MM.1S (cell line): ENCODE measurements at regions not wholly inside any gene's neighbourhood (a gene's known extent, or its start where the extent isn't known, plus 50 kb on each side); places are given as distances from the start of the nearest gene placed in this dataset.

Experiments
- DNase-seq: peaks from one replicate; pipeline ENCODE4 v3.0.0-alpha.2; 2015
- H2AFZ ChIP-seq: fragments of 300-600 bp; sonication (generic); 2 replicates; pipeline ENCODE4 v1.6.0; 2016; ENCODE audit warnings: antibody characterized with exemption, low read length
- H3F3A ChIP-seq: fragments of 300-600 bp; sonication (generic); 2 replicates; pipeline ENCODE4 v1.6.1; 2016; ENCODE audit warnings: mild to moderate bottlenecking, antibody characterized with exemption, low read length, moderate library complexity, mixed read lengths; ENCODE audit not compliant: insufficient read depth
- H3K27ac ChIP-seq: fragments of 300-600 bp; sonication (generic); 2 replicates; pipeline ENCODE4 v1.5.1; 2016; ENCODE audit warnings: mild to moderate bottlenecking, low read length
- H3K27me3 ChIP-seq: fragments of 300-600 bp; sonication (generic); replicated peaks from 2 replicates; pipeline ENCODE4 v1.6.0; 2016; ENCODE audit warnings: low read length; ENCODE audit not compliant: insufficient read depth
- H3K36me3 ChIP-seq: fragments of 300-600 bp; sonication (generic); replicated peaks from 2 replicates; pipeline ENCODE4 v1.6.1; 2016; ENCODE audit warnings: mild to moderate bottlenecking, low read length, mixed read lengths; ENCODE audit not compliant: insufficient read depth
- H3K4me1 ChIP-seq: fragments of 300-600 bp; sonication (generic); 2 replicates; pipeline ENCODE4 v1.6.1; 2016; ENCODE audit warnings: low read length, mixed read lengths
- H3K4me2 ChIP-seq: fragments of 300-600 bp; sonication (generic); 2 replicates; pipeline ENCODE4 v1.6.0; 2016; ENCODE audit warnings: low read depth, low read length
- H3K4me3 ChIP-seq: fragments of 300-600 bp; sonication (generic); 2 replicates; pipeline ENCODE4 v1.5.1; 2016; ENCODE audit warnings: low read length, mixed read lengths
- H3K79me2 ChIP-seq: fragments of 300-600 bp; sonication (generic); 2 replicates; pipeline ENCODE4 v1.6.1; 2016; ENCODE audit warnings: mixed run types, low read length, mixed read lengths
- H3K9ac ChIP-seq: fragments of 300-600 bp; sonication (generic); 2 replicates; pipeline ENCODE4 v1.6.1; 2016; ENCODE audit warnings: low read length, mixed read lengths
- H3K9me2 ChIP-seq: fragments of 300-600 bp; sonication (generic); replicated peaks from 2 replicates; pipeline ENCODE4 v1.6.1; 2016; ENCODE audit warnings: mild to moderate bottlenecking, low read length, mixed read lengths; ENCODE audit not compliant: insufficient read depth
- H3K9me3 ChIP-seq: fragments of 300-600 bp; sonication (generic); replicated peaks from 2 replicates; pipeline ENCODE4 v1.6.1; 2016; ENCODE audit warnings: mild to moderate bottlenecking, low read length, mixed read lengths; ENCODE audit not compliant: insufficient read depth
- H4K20me1 ChIP-seq: fragments of 300-600 bp; sonication (generic); 2 replicates; pipeline ENCODE4 v1.6.1; 2016; ENCODE audit warnings: mild to moderate bottlenecking, low read length, moderate library complexity, mixed read lengths; ENCODE audit not compliant: insufficient read depth
- CTCF ChIP-seq: fragments of 300-600 bp; sonication (generic); IDR thresholded peaks from 2 replicates; pipeline ENCODE4 v1.5.1; 2016; ENCODE audit warnings: antibody characterized with exemption, low read length, mixed read lengths
- EZH2 ChIP-seq: fragments of 300-600 bp; sonication (generic); optimal IDR thresholded peaks from 2 replicates; pipeline ENCODE3; 2017; ENCODE audit warnings: low read depth, mild to moderate bottlenecking, antibody characterized with exemption, low read length, mixed read lengths
- EZH2phosphoT487 ChIP-seq: fragments of 300-600 bp; sonication (generic); IDR thresholded peaks from 2 replicates; pipeline ENCODE4 v1.6.1; 2018; ENCODE audit warnings: antibody characterized with exemption, low read length

DNA sequence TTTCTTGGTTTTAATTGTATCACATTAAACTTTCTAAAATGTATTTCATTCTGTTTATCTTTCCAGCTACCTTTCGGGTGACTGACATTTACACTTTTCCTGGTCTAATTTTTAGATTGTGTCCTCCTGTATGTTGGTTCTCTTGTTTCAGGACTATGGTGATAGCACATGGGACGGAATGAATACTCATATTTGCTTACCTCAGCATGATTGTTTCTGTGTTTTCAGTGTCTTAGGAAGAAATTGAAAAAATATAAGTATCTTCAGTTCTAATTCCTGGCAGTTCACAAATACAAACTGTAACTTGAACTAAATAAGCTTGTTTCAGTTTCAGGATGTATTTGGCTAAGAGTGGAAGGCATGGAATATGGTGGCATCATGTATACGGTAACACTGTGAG, 80.1 kb upstream of the ROBO1 start:
- Histone ChIP-seq H3K4me3 (no peak overlapping the region), H3K9ac (no peak overlapping the region), H3K9me3 (no peaks in the 10 kb centered on the region), H3K27me3 (no peaks in the 10 kb centered on the region), H3K9me2 (no peaks in the 10 kb centered on the region), H3K4me2 (no peak overlapping the region), H3K27ac (no peak overlapping the region), H3K36me3 (no peaks in the 10 kb centered on the region), H4K20me1 (no peaks in the 10 kb centered on the region), H3K79me2 (no peaks in the 10 kb centered on the region), H3F3A (no peaks in the 10 kb centered on the region), H3K4me1 (0 out of 2 replicates have a peak, but pooled peaks cover 3% of the 10 kb centered on the region), H2AFZ (no peak overlapping the region)
- DNase-seq, result no peak
- TF ChIP-seq CTCF, result no peak

DNA sequence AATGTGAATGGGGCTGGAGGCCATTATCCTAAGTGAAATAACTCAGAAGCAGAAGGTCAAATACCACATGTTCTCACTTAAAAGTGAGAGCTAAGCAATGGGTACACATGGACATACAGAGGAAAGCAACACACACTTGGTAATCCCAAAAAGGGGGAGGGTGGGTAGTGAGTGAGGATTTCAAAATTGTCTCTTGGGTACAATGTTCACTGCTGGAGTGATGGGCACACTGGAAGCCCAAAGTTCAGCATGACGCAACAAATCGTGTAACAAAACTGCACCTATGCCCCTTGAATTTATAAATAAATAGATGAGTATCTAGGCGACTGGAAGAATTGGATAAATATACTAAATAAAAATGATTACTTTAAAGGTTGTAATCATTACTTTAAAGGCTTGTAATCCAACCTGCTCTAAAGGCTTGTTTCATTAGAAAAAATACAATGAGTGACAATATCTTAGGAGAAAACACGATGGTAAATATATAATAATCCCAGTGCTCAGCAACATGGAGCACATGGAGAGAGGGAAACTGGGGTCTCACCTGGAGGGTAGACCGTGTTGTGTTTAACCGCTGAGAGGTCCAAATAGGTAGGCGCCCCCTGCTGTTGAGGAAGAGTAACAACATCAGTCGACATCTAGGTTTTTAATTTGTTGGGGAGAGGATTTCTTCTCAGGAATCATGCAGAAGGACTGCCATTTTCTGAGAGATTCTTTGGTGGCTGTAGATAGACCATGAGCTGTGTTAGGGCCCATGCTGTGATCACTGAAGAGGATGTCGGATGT, 78.5 kb upstream of the ROBO1 start:
- Histone ChIP-seq H3K27ac (no peak overlapping the region), H3K4me1 (0 out of 2 replicates have a peak, but pooled peaks cover 3% of the 10 kb centered on the region), H3K4me2 (no peak overlapping the region), H3K36me3 (no peaks in the 10 kb centered on the region), H3K4me3 (no peak overlapping the region), H4K20me1 (no peaks in the 10 kb centered on the region), H3K9me2 (no peaks in the 10 kb centered on the region), H3K79me2 (no peaks in the 10 kb centered on the region), H3K27me3 (no peaks in the 10 kb centered on the region), H3K9ac (no peak overlapping the region), H2AFZ (no peak overlapping the region), H3K9me3 (no peaks in the 10 kb centered on the region), H3F3A (no peaks in the 10 kb centered on the region)
- TF ChIP-seq EZH2phosphoT487 (no peak), CTCF (peak; percentile 57)
- no peak for DNase-seq

DNA sequence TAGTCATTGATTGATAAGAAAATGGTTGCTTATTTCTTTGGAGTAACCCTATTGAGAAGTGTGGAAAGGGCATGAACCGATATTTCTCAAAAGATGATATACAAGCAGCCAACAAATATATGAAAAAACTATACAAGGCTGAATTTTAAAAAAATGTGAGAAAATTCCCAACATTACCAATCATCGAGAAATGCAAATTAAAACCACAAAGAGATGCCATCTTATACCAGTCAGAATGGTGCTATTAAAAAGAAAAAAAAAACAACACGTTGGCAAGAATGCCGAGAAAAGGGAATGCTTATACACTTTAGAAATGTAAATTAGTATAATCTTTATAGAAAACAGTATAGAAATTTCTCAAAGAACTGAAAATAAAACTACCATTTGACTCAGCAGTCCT, 77.7 kb upstream of the ROBO1 start:
- H3K36me3 ChIP-seq, result no peaks in the 10 kb centered on the region
- no peaks in the 10 kb centered on the region for H3F3A ChIP-seq
- no peaks in the 10 kb centered on the region for H3K27me3 ChIP-seq
- TF ChIP-seq EZH2phosphoT487 (no peak), CTCF (no peak), EZH2 (no peak)
- no peaks in the 10 kb centered on the region for H3K9me3 ChIP-seq
- no peaks in the 10 kb centered on the region for H4K20me1 ChIP-seq
- H3K9ac ChIP-seq, result no peak overlapping the region
- H3K4me1 ChIP-seq, result 0 out of 2 replicates have a peak, but pooled peaks cover 3% of the 10 kb centered on the region
- no peaks in the 10 kb centered on the region for H3K79me2 ChIP-seq
- no peaks in the 10 kb centered on the region for H3K9me2 ChIP-seq
- no peak overlapping the region for H2AFZ ChIP-seq
- H3K4me3 ChIP-seq, result no peak overlapping the region
- no peak overlapping the region for H3K4me2 ChIP-seq
- no peak overlapping the region for H3K27ac ChIP-seq
- DNase-seq, result no peak
